DND-41 (cell line): ENCODE measurements at regions not wholly inside any gene's neighbourhood (a gene's known extent, or its start where the extent isn't known, plus 50 kb on each side); places are given as distances from the start of the nearest gene placed in this dataset.
"Not testable (repeated sequence)": the region's sequence is repeated elsewhere in the genome, so short reads cannot be mapped to it uniquely, and the experiment has no call there.

Experiments
- ATAC-seq: fragments of 200-7000 bp; cut with Tn5 transposase; 3 replicates; pipeline ENCODE4 v1.9.1; 2021; ENCODE audit warnings: low read depth; ENCODE audit not compliant: insufficient read depth
- DNase-seq: peaks from one replicate; pipeline ENCODE4 v3.0.0-alpha.2; 2020
- H2AFZ ChIP-seq: 2 replicates; pipeline ENCODE4 v1.6.0; 2012; ENCODE audit warnings: low read depth, low read length
- H3K27ac ChIP-seq: 2 replicates; pipeline ENCODE4 v1.5.1; 2012; ENCODE audit warnings: low read length, inconsistent platforms
- H3K27me3 ChIP-seq: fragments of 200-600 bp; sonication (generic); 2 replicates; pipeline ENCODE4 v1.6.0; 2012; ENCODE audit warnings: low read length, mild to moderate bottlenecking, inconsistent platforms; ENCODE audit not compliant: insufficient read depth, poor library complexity
- H3K36me3 ChIP-seq: 2 replicates; pipeline ENCODE4 v1.5.1; 2012; ENCODE audit warnings: low read length, inconsistent platforms; ENCODE audit not compliant: insufficient read depth
- H3K4me1 ChIP-seq: 2 replicates; pipeline ENCODE4 v1.5.1; 2012; ENCODE audit warnings: mild to moderate bottlenecking, low read length; ENCODE audit not compliant: insufficient read depth
- H3K4me2 ChIP-seq: 2 replicates; pipeline ENCODE4 v1.6.0; 2012; ENCODE audit warnings: mild to moderate bottlenecking, moderate library complexity, low read length, inconsistent platforms; ENCODE audit not compliant: insufficient read depth
- H3K4me3 ChIP-seq, 2 experiments: fragments of 200-600 bp in 1 of 2; shearing (Covaris generic) in 1 of 2; 2 replicates each; pipeline ENCODE4 v1.5.1; 2012 to 2016; ENCODE audit warnings: inconsistent platforms in 2 of 2, low read length in 2 of 2, mild to moderate bottlenecking in 2 of 2, low read depth in 1 of 2, moderate library complexity in 1 of 2
- H3K79me2 ChIP-seq: 2 replicates; pipeline ENCODE4 v1.6.0; 2012; ENCODE audit warnings: low read length, inconsistent platforms; ENCODE audit not compliant: insufficient read depth
- H3K9ac ChIP-seq: 2 replicates; pipeline ENCODE4 v1.6.0; 2012; ENCODE audit warnings: low read depth, mild to moderate bottlenecking, inconsistent platforms, low read length, moderate library complexity
- H3K9me3 ChIP-seq: 2 replicates; pipeline ENCODE4 v1.5.1; 2012; ENCODE audit warnings: low read length, moderate library complexity, mild to moderate bottlenecking, inconsistent platforms; ENCODE audit not compliant: insufficient read depth, severe bottlenecking
- H4K20me1 ChIP-seq: 2 replicates; pipeline ENCODE4 v1.6.0; 2012; ENCODE audit warnings: low read length; ENCODE audit not compliant: insufficient read depth
- EZH2 ChIP-seq: IDR thresholded peaks from 3 replicates; pipeline ENCODE4 v1.6.1; 2012; ENCODE audit warnings: borderline replicate concordance, low read depth, mild to moderate bottlenecking, moderate library complexity, low read length, inconsistent platforms; ENCODE audit not compliant: severe bottlenecking
- TF ChIP-seq, protein P1 (sequence below): IDR thresholded peaks from 2 replicates; pipeline ENCODE4 v1.5.1; 2012; ENCODE audit warnings: borderline replicate concordance, low read length, moderate library complexity, mild to moderate bottlenecking; ENCODE audit not compliant: poor library complexity, severe bottlenecking; ENCODE audit errors: extremely low read depth

DNA sequence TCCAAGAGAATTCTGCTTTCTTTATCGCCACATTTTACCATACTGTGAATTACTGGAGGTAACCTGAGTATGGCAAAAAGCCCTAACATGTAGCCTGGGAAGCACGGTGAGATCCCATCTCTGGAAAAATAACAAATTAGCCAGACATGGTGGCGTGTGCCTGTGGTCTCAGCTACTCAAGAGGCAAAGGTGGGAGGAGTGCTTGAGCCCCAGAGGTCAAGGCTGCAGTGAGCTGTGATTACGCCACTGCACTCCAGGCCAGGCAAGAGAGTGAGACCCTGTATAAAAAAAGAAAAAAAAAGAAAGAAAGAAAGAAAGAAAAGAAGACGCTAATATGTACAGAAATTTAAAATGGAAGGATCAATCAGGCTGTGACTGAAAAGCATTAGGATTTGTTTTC is 57.7 kb upstream of the SESTD1 start:
- Histone ChIP-seq H3K36me3 (no peaks in the 10 kb centered on the region), H4K20me1 (no peaks in the 10 kb centered on the region), H3K4me2 (no peak overlapping the region), H3K9ac (no peak overlapping the region), H3K27ac (no peak overlapping the region), H3K4me1 (no peaks in the 10 kb centered on the region), H3K4me3 (no peak overlapping the region), H2AFZ (no peak overlapping the region), H3K9me3 (no peaks in the 10 kb centered on the region), H3K79me2 (no peaks in the 10 kb centered on the region), H3K27me3 (no peaks in the 10 kb centered on the region)
- ATAC-seq, result no peak
- no peak for DNase-seq
- TF ChIP-seq EZH2, result no peak
- TF ChIP-seq, protein P1, sequence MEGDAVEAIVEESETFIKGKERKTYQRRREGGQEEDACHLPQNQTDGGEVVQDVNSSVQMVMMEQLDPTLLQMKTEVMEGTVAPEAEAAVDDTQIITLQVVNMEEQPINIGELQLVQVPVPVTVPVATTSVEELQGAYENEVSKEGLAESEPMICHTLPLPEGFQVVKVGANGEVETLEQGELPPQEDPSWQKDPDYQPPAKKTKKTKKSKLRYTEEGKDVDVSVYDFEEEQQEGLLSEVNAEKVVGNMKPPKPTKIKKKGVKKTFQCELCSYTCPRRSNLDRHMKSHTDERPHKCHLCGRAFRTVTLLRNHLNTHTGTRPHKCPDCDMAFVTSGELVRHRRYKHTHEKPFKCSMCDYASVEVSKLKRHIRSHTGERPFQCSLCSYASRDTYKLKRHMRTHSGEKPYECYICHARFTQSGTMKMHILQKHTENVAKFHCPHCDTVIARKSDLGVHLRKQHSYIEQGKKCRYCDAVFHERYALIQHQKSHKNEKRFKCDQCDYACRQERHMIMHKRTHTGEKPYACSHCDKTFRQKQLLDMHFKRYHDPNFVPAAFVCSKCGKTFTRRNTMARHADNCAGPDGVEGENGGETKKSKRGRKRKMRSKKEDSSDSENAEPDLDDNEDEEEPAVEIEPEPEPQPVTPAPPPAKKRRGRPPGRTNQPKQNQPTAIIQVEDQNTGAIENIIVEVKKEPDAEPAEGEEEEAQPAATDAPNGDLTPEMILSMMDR, result no peak

DNA sequence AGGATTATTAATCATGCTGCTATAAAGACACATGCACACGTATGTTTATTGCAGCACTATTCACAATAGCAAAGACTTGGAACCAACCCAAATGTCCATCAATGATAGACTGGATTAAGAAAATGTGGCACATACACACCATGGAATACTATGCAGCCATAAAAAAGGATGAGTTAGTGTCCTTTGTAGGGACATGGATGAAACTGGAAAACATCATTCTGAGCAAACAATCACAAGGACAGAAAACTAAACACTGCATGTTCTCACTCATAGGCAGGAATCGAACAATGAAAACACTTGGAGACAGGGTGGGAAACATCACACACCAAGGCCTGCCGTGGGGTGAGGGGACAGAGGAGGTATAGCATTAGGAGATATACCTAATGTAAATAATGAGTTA is 56.4 kb upstream of the SESTD1 start:
- H3K27ac ChIP-seq, H3K27me3 ChIP-seq, H3K36me3 ChIP-seq, H2AFZ ChIP-seq, ATAC-seq, H3K4me2 ChIP-seq, DNase-seq, H4K20me1 ChIP-seq, H3K79me2 ChIP-seq, H3K9ac ChIP-seq, H3K4me3 ChIP-seq, H3K4me1 ChIP-seq, H3K9me3 ChIP-seq: not testable (repeated sequence)

DNA sequence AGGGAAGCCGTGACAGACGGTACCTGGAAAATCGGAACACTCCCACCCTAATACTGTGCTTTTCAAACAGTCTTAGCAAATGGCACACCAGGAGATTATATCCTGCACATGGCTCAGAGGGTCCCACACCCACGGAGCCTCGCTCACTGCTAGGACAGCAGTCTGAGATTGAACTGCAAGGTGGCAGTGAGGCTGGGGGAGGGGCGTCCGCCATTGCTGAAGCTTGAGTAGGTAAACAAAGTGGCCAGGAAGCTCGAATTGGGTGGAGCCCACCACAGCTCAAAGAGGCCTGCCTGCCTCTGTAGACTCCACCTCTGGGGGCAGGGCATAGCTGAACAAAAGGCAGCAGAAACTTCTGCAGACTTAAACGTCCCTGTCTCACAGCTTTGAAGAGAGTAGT is 50.1 kb upstream of the SESTD1 start:
- H3K9ac ChIP-seq, H3K4me1 ChIP-seq, H3K4me3 ChIP-seq, H3K4me2 ChIP-seq, ATAC-seq, H2AFZ ChIP-seq, DNase-seq, H3K9me3 ChIP-seq, H3K27me3 ChIP-seq, H4K20me1 ChIP-seq, H3K79me2 ChIP-seq, H3K36me3 ChIP-seq, H3K27ac ChIP-seq: not testable (repeated sequence)
